Testis (tissue), 2 donors: ENCODE measurements at regions not wholly inside any gene's neighbourhood (a gene's known extent, or its start where the extent isn't known, plus 50 kb on each side); places are given as distances from the start of the nearest gene placed in this dataset.

Source experiments
- POLR2A ChIP-seq: fragments of 450-650 bp; IDR thresholded peaks from one replicate; pipeline ENCODE4 v1.6.1; 2017; ENCODE audit warnings: antibody characterized with exemption, mild to moderate bottlenecking, moderate library complexity
- TF ChIP-seq, protein P1 (sequence below), 3 experiments: fragments of 450-650 bp in 2 of 3; fragments of 200-600 bp in 1 of 3; sonication (generic) in 1 of 3; IDR thresholded peaks; one replicate each; pipeline ENCODE4 v1.5.1; 2016 to 2019; ENCODE audit warnings: antibody characterized with exemption in 3 of 3, mild to moderate bottlenecking in 2 of 3, moderate library complexity in 1 of 3

- TF ChIP-seq, protein P1, sequence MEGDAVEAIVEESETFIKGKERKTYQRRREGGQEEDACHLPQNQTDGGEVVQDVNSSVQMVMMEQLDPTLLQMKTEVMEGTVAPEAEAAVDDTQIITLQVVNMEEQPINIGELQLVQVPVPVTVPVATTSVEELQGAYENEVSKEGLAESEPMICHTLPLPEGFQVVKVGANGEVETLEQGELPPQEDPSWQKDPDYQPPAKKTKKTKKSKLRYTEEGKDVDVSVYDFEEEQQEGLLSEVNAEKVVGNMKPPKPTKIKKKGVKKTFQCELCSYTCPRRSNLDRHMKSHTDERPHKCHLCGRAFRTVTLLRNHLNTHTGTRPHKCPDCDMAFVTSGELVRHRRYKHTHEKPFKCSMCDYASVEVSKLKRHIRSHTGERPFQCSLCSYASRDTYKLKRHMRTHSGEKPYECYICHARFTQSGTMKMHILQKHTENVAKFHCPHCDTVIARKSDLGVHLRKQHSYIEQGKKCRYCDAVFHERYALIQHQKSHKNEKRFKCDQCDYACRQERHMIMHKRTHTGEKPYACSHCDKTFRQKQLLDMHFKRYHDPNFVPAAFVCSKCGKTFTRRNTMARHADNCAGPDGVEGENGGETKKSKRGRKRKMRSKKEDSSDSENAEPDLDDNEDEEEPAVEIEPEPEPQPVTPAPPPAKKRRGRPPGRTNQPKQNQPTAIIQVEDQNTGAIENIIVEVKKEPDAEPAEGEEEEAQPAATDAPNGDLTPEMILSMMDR (IDR thresholded peaks at IDR 0.05) = no peak
- no peak for TF ChIP-seq POLR2A
Observed at GRCh38 chr6:85961125-85961524, 318.4 kb upstream of the SYNCRIP start.
